NOMO-1 treated with DMSO at 0.1 percent for 48 hours (cell line): ENCODE measurements at regions not wholly inside any gene's neighbourhood (a gene's known extent, or its start where the extent isn't known, plus 50 kb on each side); places are given as distances from the start of the nearest gene placed in this dataset.
"Not testable (repeated sequence)": the region's sequence is repeated elsewhere in the genome, so short reads cannot be mapped to it uniquely, and the experiment has no call there.

Experiments
- DNase-seq: peaks from one replicate; lab custom pipeline; 2025; ENCODE audit not compliant: unreplicated experiment; lab: John Stamatoyannopoulos, UW

DNA sequence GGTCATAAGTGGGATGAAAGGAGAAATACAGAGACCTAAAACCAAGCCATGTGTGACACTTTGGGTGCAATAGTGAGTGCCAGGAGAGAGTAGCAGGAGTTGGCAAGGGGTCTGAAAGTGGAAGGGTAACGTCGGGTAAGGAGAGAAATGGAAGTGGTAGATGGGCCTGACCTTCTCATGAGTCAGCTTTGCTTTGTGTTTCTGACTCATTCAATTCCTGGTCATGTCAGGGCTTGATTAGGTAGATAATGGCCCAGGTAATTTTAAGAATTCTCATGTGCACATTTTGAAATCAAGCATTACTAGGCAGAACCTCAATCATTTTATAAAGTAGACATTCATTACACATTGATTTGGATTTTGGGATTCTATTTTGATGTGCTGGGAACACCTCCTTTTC lies 262.5 kb downstream of the SOX2 start:
- DNase-seq = no peak

- no peak for DNase-seq
Measured at GRCh38 chr3:181976526-181976925, 264.8 kb downstream of the SOX2 start.

DNA sequence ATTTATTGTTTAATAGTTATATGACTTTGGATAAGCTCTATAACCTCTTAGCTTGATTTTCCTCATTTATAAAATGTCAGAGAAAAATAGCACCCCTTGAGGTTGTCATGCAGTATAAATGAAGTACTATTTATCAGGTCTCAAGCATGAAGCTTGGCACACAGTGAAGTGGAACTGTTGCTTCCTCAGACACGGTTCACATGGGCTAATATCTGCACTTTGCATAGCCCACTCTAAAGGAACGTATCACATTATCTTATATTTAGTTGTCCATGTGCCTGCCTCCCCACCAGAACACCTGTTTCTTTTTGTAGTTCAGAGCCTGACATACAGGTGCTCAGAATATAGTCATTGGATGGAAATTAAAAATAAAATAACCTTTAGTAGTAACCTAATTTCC lies 273.7 kb downstream of the SOX2 start:
- DNase-seq = no peak

DNA sequence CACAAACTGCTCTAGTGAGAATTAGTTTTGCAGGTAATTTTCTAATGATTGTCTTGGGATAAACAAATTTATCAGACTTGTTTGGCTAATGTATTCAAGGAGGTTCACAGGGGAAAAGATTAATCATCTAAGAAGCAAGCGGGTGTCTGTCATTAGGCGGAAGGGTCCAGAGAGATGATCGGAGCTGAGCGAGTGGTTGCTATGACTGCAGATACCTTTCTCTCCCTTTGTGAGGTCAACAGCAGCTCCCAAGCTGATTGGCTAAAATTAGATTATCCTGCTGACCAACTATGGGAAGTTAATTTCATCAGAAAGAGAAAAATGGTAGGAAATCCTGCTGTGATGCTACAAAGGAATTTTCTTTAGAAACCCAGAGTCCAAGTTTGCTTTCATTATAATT lies 276.0 kb downstream of the SOX2 start:
- DNase-seq = no peak

GRCh38 chr3:181998828-181999227 lies 287.1 kb downstream of the SOX2 start:
- no peak for DNase-seq

GRCh38 chr3:181999314-181999713 lies 287.6 kb downstream of the SOX2 start:
- no peak for DNase-seq

GRCh38 chr3:182000447-182000846 lies 288.7 kb downstream of the SOX2 start:
- no peak for DNase-seq

- DNase-seq = no peak
Measured at GRCh38 chr3:182005219-182005618, 293.5 kb downstream of the SOX2 start.

DNA sequence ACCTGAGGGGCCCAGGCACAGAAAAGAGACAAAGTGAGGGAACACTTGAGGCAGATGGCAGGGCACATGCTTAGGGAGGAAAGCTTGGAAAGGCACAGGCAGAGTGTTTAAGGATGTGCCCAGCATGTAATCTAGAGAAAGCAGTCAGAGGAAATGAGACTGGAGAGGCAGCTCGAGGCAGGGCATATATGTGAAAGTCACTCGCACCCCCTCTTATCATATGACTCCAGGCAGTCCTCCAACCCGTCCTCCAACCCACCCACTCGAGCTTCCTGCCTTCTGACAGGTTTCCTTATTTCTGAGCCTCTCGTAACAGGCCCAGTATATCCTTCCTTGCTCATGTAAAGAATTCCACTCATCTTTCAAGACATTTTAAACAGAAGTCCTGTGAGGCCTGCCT lies 294.0 kb downstream of the SOX2 start:
- DNase-seq = no peak

DNA sequence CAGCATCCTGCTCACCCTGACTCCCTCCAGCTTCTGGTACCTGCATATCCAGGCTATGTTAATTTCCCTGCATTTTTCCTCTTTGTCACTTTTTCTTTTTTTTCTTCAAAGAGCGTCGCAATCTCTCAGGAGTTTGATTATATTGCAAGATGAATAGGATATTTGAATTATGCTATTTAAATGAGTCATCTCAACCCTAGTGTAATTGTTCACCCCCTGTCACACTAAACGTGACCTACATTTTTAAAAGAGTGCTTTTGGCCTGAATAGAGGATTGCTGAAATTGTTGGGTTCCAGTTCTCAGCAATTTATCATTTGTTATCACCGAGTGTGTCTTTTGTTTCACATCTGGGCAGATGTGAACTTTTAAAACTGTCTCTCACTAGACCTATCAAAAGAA lies 294.7 kb downstream of the SOX2 start:
- DNase-seq = no peak

- no peak for DNase-seq
Measured at GRCh38 chr3:182007441-182007840, 295.7 kb downstream of the SOX2 start.

- no peak for DNase-seq
Measured at GRCh38 chr3:182018361-182018760, 306.6 kb downstream of the SOX2 start.

DNA sequence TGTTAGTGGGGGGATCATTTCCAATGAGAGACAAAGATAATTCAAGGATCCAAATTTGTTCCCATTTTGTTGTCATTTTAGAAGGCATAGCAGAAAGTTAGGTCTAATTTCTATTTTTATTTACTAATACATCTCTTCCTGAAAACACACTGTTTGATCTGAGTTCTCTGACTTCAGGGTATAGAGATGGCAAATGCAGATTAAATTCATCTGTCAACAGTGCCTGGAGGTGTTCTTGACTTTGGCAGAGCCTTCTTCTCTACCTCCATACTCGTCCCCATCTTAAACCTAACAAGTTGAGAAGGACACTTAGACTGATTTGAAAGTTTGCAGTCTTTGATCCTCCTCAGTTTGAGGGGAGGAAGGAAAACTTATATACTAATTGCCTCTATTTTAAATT lies 308.2 kb downstream of the SOX2 start:
- no peak for DNase-seq

GRCh38 chr3:182023843-182024242 lies 312.1 kb downstream of the SOX2 start:
- DNase-seq = no peak

DNA sequence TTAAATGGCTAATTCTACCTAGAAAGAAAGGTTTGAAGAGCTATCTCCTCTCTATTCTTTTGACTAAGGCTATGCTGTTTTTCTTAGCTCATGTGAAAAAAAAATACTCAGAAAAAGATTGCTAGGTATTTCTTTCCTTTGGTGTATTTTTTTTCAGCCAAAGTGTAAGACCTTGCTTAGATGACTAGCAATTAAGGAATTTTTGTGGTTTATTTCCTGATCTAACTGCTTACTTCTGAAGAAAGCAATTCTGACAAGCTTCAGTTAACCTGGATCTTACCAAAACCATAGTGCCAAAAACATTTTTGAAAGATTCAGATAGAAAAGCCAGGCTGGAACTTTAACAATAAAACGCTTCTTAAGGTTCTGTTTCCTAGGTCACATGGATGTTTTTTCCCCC lies 315.6 kb downstream of the SOX2 start:
- DNase-seq = no peak

DNA sequence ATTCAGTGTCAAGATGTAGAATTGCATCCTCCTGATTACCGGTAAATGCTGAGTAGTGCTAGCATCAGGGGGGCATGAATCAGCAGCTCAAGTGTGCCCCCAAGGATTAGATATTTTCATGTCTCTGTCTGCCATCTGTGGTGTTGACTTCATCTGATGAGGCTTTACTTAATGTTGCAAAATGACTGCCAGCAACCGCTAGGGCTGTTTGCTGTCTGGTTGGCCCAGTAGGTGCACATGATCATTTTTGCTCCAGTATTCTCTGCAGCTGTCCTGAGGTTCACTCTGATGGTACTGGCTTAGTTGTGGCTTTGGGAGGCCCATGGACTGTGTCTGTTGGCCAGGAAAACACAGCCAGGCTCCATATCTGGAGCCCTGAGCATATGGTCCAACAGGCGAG lies 316.4 kb downstream of the SOX2 start:
- DNase-seq = no peak

GRCh38 chr3:182034231-182034630 lies 322.5 kb downstream of the SOX2 start:
- not testable (repeated sequence) for DNase-seq

DNA sequence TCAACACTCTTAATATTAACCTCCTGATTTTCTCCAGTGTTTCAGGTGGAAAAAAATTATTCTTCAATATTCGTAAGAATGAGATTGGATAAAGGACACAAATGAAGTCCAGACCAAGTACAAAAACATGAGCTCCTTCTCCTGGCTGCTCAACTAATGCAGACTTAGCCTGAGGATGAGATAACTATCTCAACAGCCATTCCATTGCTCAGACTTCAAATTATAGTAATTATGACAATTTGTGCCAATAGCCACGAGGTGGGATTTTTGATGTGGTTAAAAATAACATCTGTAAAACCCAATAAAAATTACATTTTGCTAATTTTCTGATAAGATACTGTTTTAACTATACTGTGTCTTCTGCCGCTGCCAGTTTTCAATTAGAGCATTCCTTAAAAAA lies 323.6 kb downstream of the SOX2 start:
- no peak for DNase-seq

DNA sequence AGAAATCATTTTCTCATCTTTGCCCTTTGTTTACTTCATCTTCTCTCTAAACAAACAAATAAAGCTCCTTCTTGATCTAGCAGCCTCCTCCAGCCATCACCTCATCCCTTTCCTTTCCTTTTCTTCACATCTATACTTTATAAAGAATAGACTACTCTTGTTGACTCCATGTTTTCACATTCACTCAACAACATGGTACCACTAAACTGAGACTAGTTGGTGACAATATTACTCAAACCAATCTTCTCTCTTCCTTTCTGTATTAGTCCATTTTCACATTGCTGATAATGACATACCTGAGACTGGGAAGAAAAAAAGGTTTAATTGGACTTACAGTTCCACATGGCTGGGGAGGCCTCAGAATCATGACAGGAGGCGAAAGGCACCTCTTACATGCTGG lies 324.7 kb downstream of the SOX2 start:
- DNase-seq = no peak

DNA sequence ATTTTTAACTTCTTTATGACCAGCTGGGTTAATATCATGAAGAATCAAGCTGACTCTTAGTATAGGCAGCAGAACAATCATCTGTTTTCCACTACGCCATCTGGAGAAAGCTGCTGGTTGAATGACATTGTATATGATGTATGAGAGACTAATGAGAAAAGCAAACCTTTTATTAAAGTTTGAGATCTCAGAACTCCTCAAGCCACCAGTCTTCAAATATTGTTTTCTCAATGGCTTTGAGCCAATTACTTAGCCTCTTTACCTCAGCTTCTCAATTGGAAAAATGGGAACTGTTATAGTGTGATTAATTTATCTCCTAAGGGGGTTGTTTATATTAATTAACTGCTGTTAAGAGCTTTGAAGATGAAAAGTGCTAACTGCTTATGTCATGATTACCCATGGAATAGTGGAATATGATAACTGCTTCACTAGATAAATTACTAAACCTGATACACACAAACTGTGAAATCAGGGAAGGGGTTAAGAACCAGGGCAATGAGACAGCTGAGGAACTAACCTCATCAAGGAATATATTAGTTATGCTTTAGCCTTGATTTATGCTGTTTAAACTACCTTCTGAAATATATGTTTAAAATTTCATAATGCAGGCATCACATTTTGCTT lies 330.1 kb downstream of the SOX2 start:
- DNase-seq = no peak

- DNase-seq = no peak
Measured at GRCh38 chr3:182045736-182046135, 334.0 kb downstream of the SOX2 start.

- no peak for DNase-seq
Measured at GRCh38 chr3:182046166-182046764, 334.5 kb downstream of the SOX2 start.

DNA sequence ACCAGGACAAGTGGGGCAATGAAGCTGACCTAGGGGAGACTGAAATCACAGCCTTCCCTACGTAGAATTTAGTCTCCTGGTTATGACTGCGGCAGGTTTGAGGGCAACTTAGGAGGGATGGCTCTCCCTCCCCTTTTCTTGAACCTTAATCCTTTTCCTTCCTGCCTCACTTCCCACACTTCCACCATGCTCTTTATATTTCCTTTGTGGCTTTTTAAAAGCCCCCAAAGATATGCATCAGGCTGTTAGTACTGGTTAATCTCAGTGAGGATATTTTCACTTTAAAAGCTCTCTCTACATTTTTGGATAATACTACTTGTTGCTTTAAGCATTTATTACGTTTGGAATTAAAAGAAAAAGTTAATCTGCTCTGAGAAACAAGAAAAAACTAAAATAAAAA lies 339.2 kb downstream of the SOX2 start:
- DNase-seq = no peak
